ENCODE measurements at regions not wholly inside any gene's neighbourhood (a gene's known extent, or its start where the extent isn't known, plus 50 kb on each side); places are given as distances from the start of the nearest gene placed in this dataset.

DNA sequence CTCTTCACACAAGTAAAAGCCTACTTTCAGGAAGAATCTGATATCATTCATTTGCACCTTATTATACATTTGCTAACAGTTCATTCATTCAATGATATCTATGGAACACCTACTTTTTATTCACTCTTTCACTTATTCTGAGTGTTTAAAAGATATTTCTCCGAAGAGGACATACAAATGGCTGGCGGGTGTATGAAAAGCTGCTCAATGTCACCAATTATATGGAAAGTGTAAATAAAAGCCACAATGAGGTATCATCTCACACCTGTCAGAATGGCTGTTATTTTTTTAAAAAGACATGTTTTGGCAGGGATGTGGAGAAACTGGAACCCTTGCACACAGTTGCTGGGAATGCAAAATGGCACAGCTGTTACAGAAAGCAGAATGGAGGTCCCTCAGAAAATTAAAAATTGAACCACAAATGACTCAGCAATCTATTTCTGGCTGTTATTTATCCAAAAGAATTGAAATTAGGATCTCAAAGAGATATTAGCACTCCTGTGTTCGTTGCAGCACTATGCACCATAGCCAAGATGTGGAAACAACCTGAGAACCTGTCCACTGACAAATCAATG, 127.6 kb upstream of the IRS2 start:
- POLR2A ChIA-PET (ENCODE audit: partially characterized antibody): no interaction called here
- no peak overlapping the region for H3K56ac ChIP-seq (replicated peaks; ENCODE audit: insufficient read length, low read depth, low read length)
- no peak overlapping the region for H3K4me2 ChIP-seq (ENCODE audit: insufficient read depth in 1 of 2, low read depth in 2 of 2, low read length in 2 of 2)
- H4K20me1 ChIP-seq (replicated peaks in 1 of 2; ENCODE audit: control insufficient read depth in 1 of 2, insufficient read depth in 2 of 2, low read length in 2 of 2): no peaks in the 10 kb centered on the region
- H3K79me1 ChIP-seq (ENCODE audit: low read depth, low read length): no peaks in the 10 kb centered on the region
- H2AK5ac ChIP-seq (ENCODE audit: low read depth, low read length): no peak overlapping the region
- no peak overlapping the region for H2BK15ac ChIP-seq (ENCODE audit: low read length)
- no peak overlapping the region for H2BK120ac ChIP-seq (replicated peaks; ENCODE audit: low read depth, low read length)
- H3K9ac ChIP-seq (replicated peaks in 1 of 4; ENCODE audit: extremely low read depth in 1 of 4, low read depth in 3 of 4, low read length in 3 of 4): no peak overlapping the region
- H3K27me3 ChIP-seq (replicated peaks in 1 of 4; ENCODE audit: control insufficient read depth in 3 of 4, extremely low read depth in 1 of 4, insufficient read depth in 3 of 4, low read length in 3 of 4): no peaks in the 10 kb centered on the region
- CTCF ChIA-PET (ENCODE audit: partially characterized antibody): no interaction called here
- H3K9me3 ChIP-seq (ENCODE audit: insufficient read depth in 2 of 2, low read depth in 1 of 2, low read length in 1 of 2): no peaks in the 10 kb centered on the region; a peak in 1 of 4 replicates
- no peak for DNase-seq (ENCODE audit: low read depth in 1 of 2, low spot score in 2 of 2)
- no peaks in the 10 kb centered on the region for H3K36me3 ChIP-seq (ENCODE audit: control insufficient read depth in 2 of 4, insufficient read depth in 4 of 4, low read length in 3 of 4)
- no peak overlapping the region for H3K4ac ChIP-seq (replicated peaks; ENCODE audit: insufficient read length, low read depth, low read length)
- no peak overlapping the region for H4K8ac ChIP-seq (ENCODE audit: extremely low read depth, insufficient read depth, low read length)
- H3K27ac ChIP-seq (ENCODE audit: low read depth, low read length): no peak overlapping the region
- no peak overlapping the region for H3K4me3 ChIP-seq (ENCODE audit: extremely low read depth in 1 of 4, insufficient read depth in 2 of 4, low read depth in 3 of 4, low read length in 4 of 4)
- H3K18ac ChIP-seq (ENCODE audit: extremely low read depth, low read length): no peak overlapping the region
- no peak overlapping the region for H3K23ac ChIP-seq (ENCODE audit: insufficient read length)
- 60% methylated on average over 3 of the region's 3 CpGs; no CpG with 5 or more reads in 1 of the 2 experiments for WGBS, 2 experiments (ENCODE audit: extremely low coverage in 1 of 2, insufficient coverage in 1 of 2, insufficient read length in 1 of 2, insufficient replicate concordance in 2 of 2, low coverage in 1 of 2, low lambda C conversion rate in 2 of 2, missing lambda C conversion rate in 1 of 2)
- H3K79me2 ChIP-seq (ENCODE audit: control insufficient read depth in 1 of 2, insufficient read depth in 2 of 2, low read length in 2 of 2): no peaks in the 10 kb centered on the region
- no peak overlapping the region for H4K5ac ChIP-seq (ENCODE audit: insufficient read length, low read depth, low read length)
- no peaks in the 10 kb centered on the region for H3K4me1 ChIP-seq (replicated peaks in 1 of 4; ENCODE audit: control insufficient read depth in 3 of 4, insufficient read depth in 4 of 4, low read length in 3 of 4)
- H4K91ac ChIP-seq (replicated peaks; ENCODE audit: insufficient read length, low read length): no peak overlapping the region
- no peak for TF ChIP-seq TAF7 (optimal IDR thresholded peaks at IDR 0.05; ENCODE audit: borderline replicate concordance, low read depth, low read length)
- no peak for TF ChIP-seq SUZ12 (IDR thresholded peaks at IDR 0.05; ENCODE audit: low read length)
- TF ChIP-seq, protein P1, sequence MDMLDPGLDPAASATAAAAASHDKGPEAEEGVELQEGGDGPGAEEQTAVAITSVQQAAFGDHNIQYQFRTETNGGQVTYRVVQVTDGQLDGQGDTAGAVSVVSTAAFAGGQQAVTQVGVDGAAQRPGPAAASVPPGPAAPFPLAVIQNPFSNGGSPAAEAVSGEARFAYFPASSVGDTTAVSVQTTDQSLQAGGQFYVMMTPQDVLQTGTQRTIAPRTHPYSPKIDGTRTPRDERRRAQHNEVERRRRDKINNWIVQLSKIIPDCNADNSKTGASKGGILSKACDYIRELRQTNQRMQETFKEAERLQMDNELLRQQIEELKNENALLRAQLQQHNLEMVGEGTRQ (IDR thresholded peaks at IDR 0.05; ENCODE audit: low read length): no peak
- TF ChIP-seq SIX5 (IDR thresholded peaks at IDR 0.05; ENCODE audit: low read depth, low read length): no peak
- no peak for TF ChIP-seq NRF1 (IDR thresholded peaks at IDR 0.05; ENCODE audit: low read depth, low read length)
- TF ChIP-seq CHD1 (IDR thresholded peaks at IDR 0.05; ENCODE audit: low read depth, low read length): no peak
- no peak for TF ChIP-seq CBX8 (IDR thresholded peaks at IDR 0.05; ENCODE audit: borderline replicate concordance, low read depth, low read length)
- no peak for TF ChIP-seq FOSL1 (IDR thresholded peaks at IDR 0.05; ENCODE audit: insufficient read depth, low read depth, low read length)
- TF ChIP-seq, protein P2, sequence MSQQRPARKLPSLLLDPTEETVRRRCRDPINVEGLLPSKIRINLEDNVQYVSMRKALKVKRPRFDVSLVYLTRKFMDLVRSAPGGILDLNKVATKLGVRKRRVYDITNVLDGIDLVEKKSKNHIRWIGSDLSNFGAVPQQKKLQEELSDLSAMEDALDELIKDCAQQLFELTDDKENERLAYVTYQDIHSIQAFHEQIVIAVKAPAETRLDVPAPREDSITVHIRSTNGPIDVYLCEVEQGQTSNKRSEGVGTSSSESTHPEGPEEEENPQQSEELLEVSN (IDR thresholded peaks at IDR 0.05): no peak
- TF ChIP-seq TCF12 (IDR thresholded peaks at IDR 0.05; ENCODE audit: low read depth, low read length): no peak
- TF ChIP-seq ZNF274 (IDR thresholded peaks at IDR 0.05; ENCODE audit: borderline replicate concordance, extremely low read depth, low read length): no peak
- H3K14ac ChIP-seq (ENCODE audit: insufficient read length): no peak overlapping the region
- H2BK12ac ChIP-seq (ENCODE audit: low read depth, low read length): no peak overlapping the region
- no peak overlapping the region for H2AFZ ChIP-seq (ENCODE audit: low read length)
- no peak overlapping the region for H2BK5ac ChIP-seq (ENCODE audit: low read depth, low read length)
- H2BK20ac ChIP-seq (ENCODE audit: low read length): no peak overlapping the region
- FAIRE-seq: no peak
- H3K23me2 ChIP-seq (ENCODE audit: low read depth, low read length): no peaks in the 10 kb centered on the region

All from H1 (cell line).